Esophagus (tissue), 2 donors: ENCODE measurements at regions not wholly inside any gene's neighbourhood (a gene's known extent, or its start where the extent isn't known, plus 50 kb on each side); places are given as distances from the start of the nearest gene placed in this dataset.

Experiments
- H3K27ac ChIP-seq, 2 donors: one replicate each; pipeline ENCODE4 v1.5.1; 2013; ENCODE audit warnings: low read depth in 2 of 2, mild to moderate bottlenecking in 2 of 2, inconsistent platforms in 1 of 2, low read length in 1 of 2, moderate library complexity in 1 of 2
- H3K27me3 ChIP-seq, 2 donors: one replicate each; pipeline ENCODE4 v1.6.1; 2013; ENCODE audit warnings: low read length in 2 of 2, control low read depth in 1 of 2, mild to moderate bottlenecking in 1 of 2; ENCODE audit not compliant: insufficient read depth in 2 of 2, control insufficient read depth in 1 of 2
- H3K36me3 ChIP-seq, 2 donors: one replicate each; pipeline ENCODE4 v1.6.1; 2013; ENCODE audit warnings: low read length in 1 of 2; ENCODE audit not compliant: control insufficient read depth in 2 of 2, insufficient read depth in 2 of 2
- H3K4me1 ChIP-seq, 2 donors: one replicate each; pipeline ENCODE4 v1.6.1; 2013; ENCODE audit warnings: low read length in 1 of 2; ENCODE audit not compliant: control insufficient read depth in 2 of 2, insufficient read depth in 2 of 2
- H3K4me3 ChIP-seq, 2 donors: one replicate each; pipeline ENCODE4 v1.5.1; 2013; ENCODE audit warnings: low read length in 2 of 2, mild to moderate bottlenecking in 2 of 2, low read depth in 1 of 2, moderate library complexity in 1 of 2
- H3K9me3 ChIP-seq, 2 donors: one replicate each; pipeline ENCODE4 v1.6.1; 2013; ENCODE audit warnings: mild to moderate bottlenecking in 2 of 2, low read depth in 1 of 2, low read length in 1 of 2, moderate library complexity in 1 of 2; ENCODE audit not compliant: control insufficient read depth in 2 of 2, insufficient read depth in 1 of 2
- WGBS, 2 donors: extraction: QIAGEN DNeasy Blood & Tissue Kit; methylation state at CpG; one replicate each; pipeline ENCODE4 v1.1.7; 2013; 5-methylcytosine and 5-hydroxymethylcytosine counted together
- donor health status: healthy with polysubstance abuse.
- donor health status: Bipolar disorder and iron deficiency.

DNA sequence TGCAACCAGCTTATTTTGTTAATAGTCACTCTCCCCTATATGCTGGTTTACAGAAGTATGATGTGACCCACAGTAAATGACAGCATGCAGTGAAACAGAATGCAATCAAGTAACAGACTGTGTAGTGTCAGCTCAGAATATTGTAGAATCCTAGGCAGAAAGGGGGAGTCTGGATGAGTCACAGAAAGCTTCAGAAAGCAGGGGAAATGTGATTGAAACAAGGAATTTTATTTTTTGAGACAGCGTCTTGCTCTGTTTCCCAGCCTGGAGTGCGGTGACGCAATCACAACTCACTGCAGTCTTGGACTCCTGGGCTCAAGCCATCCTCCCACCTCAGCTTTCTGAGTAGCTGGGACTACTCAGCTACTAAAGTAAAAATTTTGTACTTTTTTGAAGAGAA lies 188.3 kb upstream of the FOXN2 start:
- Histone ChIP-seq H3K27ac (no peak overlapping the region), H3K27me3 (no peaks in the 10 kb centered on the region), H3K4me1 (no peaks in the 10 kb centered on the region), H3K4me3 (no peak overlapping the region), H3K36me3 (no peaks in the 10 kb centered on the region), H3K9me3 (no peaks in the 10 kb centered on the region)
- WGBS, 2 donors: 71 to 81% methylated on average over 3 of the region's 3 CpGs

- H3K27me3 ChIP-seq: no peaks in the 10 kb centered on the region
- no peak overlapping the region for H3K27ac ChIP-seq
- H3K36me3 ChIP-seq: no peaks in the 10 kb centered on the region
- H3K4me1 ChIP-seq: no peaks in the 10 kb centered on the region
- H3K4me3 ChIP-seq: no peak overlapping the region
- WGBS, 2 donors: 57 to 59% methylated on average over 4 of the region's 4 CpGs
- H3K9me3 ChIP-seq: no peaks in the 10 kb centered on the region
Observed at GRCh38 chr2:48127612-48128191, 186.8 kb upstream of the FOXN2 start.

DNA sequence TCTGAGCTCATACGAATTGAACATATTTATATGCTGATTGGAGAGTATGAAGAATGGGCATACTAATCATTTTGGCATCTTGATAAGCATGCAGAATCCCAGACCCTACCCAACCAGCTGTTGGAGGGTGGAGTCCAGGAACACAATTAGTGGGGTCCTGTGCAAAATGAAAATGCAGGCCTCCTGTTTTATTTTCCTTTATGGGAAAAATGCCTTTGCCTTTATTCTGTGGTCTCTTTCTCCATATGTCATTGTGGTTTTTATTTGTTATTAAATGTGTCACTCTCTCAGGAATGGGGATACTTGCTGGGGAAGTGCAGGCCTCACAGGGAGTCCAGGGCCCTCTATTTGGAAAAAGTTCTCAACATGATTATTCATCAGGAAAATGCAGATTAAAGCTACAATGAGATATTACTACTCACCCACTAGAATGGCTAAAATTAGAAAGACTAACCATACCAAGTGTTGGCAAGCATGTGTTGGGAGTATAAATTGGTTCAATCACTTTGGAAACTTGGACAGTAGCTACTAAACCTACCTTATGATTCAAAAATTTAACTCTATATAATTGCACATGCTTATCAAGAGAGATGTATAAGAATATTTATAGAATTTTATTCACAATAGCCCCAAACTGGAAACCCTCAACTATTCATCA lies 185.1 kb upstream of the FOXN2 start:
- no peaks in the 10 kb centered on the region for H3K4me1 ChIP-seq
- 72 to 76% methylated on average over 1 of the region's 1 CpG for WGBS, 2 donors
- H3K4me3 ChIP-seq: no peak overlapping the region
- H3K27ac ChIP-seq: no peak overlapping the region
- H3K27me3 ChIP-seq: no peaks in the 10 kb centered on the region
- H3K36me3 ChIP-seq: no peaks in the 10 kb centered on the region
- no peaks in the 10 kb centered on the region for H3K9me3 ChIP-seq

GRCh38 chr2:48131539-48132270 lies 182.8 kb upstream of the FOXN2 start:
- Histone ChIP-seq H3K4me3 (no peak overlapping the region), H3K36me3 (no peaks in the 10 kb centered on the region), H3K27me3 (no peaks in the 10 kb centered on the region), H3K4me1 (no peaks in the 10 kb centered on the region), H3K9me3 (no peaks in the 10 kb centered on the region), H3K27ac (no peak overlapping the region)
- 51 to 52% methylated on average over 6 of the region's 6 CpGs for WGBS, 2 donors

DNA sequence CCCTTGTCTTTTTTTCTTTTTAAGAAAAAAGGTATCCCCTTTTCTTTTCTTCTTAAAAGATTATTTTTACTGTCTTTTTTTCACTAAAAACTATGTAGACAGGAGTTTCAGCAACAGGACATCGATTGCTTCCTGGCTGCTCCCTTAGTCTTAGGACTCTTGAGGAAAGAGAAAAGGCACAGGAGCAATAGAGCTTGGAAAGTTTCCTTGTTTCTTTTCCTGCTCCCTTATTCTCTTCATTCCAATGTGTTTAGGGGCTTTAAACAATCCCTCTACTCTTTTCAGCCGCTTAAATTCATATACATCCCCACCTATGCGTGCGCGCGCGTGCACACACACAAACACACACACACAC lies 182.2 kb upstream of the FOXN2 start:
- WGBS, 2 donors: 76 to 87% methylated on average over 7 of the region's 7 CpGs
- no peaks in the 10 kb centered on the region for H3K4me1 ChIP-seq

GRCh38 chr2:48134704-48135103 lies 179.8 kb upstream of the FOXN2 start:
- whole genome bisulfite sequencing, 2 donors: 96 to 100% methylated on average over 1 of the region's 1 CpG
- H3K36me3 ChIP-seq: no peaks in the 10 kb centered on the region
- H3K4me1 ChIP-seq: no peaks in the 10 kb centered on the region
- H3K27ac ChIP-seq: no peak overlapping the region
- no peaks in the 10 kb centered on the region for H3K27me3 ChIP-seq
- no peak overlapping the region for H3K4me3 ChIP-seq
- no peaks in the 10 kb centered on the region for H3K9me3 ChIP-seq

More for the DNA sequence above, 182.2 kb upstream of the FOXN2 start:
- Histone ChIP-seq H3K36me3 (no peaks in the 10 kb centered on the region), H3K4me3 (no peak overlapping the region), H3K9me3 (no peaks in the 10 kb centered on the region), H3K27ac (no peak overlapping the region), H3K27me3 (no peaks in the 10 kb centered on the region)

DNA sequence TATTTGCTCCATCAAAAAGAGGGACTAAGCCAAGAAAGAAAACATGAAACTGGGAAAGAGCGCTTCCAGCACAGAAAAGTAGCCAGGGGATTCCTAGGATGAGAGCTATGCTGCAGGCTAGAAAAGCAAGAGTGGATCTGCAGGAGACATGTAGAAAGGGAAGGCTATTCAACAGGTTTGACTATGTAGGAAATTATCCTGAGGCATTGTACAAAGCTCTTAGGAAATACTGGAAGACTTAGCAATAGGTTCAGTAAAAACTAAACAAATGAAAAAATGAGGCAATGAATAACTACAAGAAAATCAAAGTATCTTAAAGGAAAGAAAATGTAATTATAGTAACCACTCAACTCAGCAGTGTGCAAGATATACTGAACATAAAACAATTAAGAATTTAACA lies 178.7 kb upstream of the FOXN2 start:
- no peaks in the 10 kb centered on the region for H3K4me1 ChIP-seq
- H3K9me3 ChIP-seq: no peaks in the 10 kb centered on the region
- H3K4me3 ChIP-seq: no peak overlapping the region
- WGBS, 2 donors: 72 to 87% methylated on average over 1 of the region's 1 CpG
- H3K27me3 ChIP-seq: no peaks in the 10 kb centered on the region
- H3K36me3 ChIP-seq: no peaks in the 10 kb centered on the region
- no peak overlapping the region for H3K27ac ChIP-seq

GRCh38 chr2:48137829-48138228 lies 176.7 kb upstream of the FOXN2 start:
- Histone ChIP-seq H3K27me3 (no peaks in the 10 kb centered on the region), H3K4me3 (no peak overlapping the region), H3K27ac (no peak overlapping the region), H3K9me3 (no peaks in the 10 kb centered on the region), H3K36me3 (no peaks in the 10 kb centered on the region), H3K4me1 (no peaks in the 10 kb centered on the region)
- WGBS, 2 donors: 39 to 44% methylated on average over 1 of the region's 1 CpG

DNA sequence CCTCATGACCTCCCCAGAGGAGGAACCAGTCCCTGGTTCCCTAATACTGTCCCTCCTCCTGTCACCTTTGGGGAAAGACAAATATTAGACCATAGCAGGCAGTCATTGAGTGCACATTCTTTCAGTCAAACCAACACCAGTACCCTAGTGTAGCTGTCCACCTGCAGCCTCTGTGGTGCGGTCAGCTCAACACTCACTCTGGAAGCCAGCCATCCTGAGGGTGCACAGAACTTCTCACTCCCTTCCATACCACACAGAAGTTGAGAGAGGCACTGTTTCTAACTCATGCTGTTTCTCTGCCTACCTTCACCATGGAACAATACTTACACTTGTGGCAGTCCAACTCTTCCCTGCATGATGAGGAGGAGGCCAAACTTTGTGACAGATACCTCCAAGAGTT lies 175.6 kb upstream of the FOXN2 start:
- H3K36me3 ChIP-seq: no peaks in the 10 kb centered on the region
- no peaks in the 10 kb centered on the region for H3K4me1 ChIP-seq
- no peaks in the 10 kb centered on the region for H3K9me3 ChIP-seq
- WGBS, 2 donors: 0% methylated on average over 1 of the region's 1 CpG
- no peak overlapping the region for H3K27ac ChIP-seq
- no peaks in the 10 kb centered on the region for H3K27me3 ChIP-seq
- no peak overlapping the region for H3K4me3 ChIP-seq

GRCh38 chr2:48140586-48140985 lies 173.9 kb upstream of the FOXN2 start:
- H3K4me1 ChIP-seq: no peaks in the 10 kb centered on the region
- H3K27ac ChIP-seq: no peak overlapping the region

More at GRCh38 chr2:48140586-48140985, 173.9 kb upstream of the FOXN2 start:
- no peaks in the 10 kb centered on the region for H3K9me3 ChIP-seq
- H3K27me3 ChIP-seq: no peaks in the 10 kb centered on the region
- H3K36me3 ChIP-seq: no peaks in the 10 kb centered on the region
- H3K4me3 ChIP-seq: no peak overlapping the region
